Upper lobe of right lung (tissue), 1 donor: ENCODE measurements at regions not wholly inside any gene's neighbourhood (a gene's known extent, or its start where the extent isn't known, plus 50 kb on each side); places are given as distances from the start of the nearest gene placed in this dataset.

Experiments
- ATAC-seq: fragments of 200-7000 bp; cut with Tn5 transposase; one replicate; pipeline ENCODE4 v1.9.1; 2020; ENCODE audit warnings: mild to moderate bottlenecking, moderate library complexity
- DNase-seq: peaks from one replicate; pipeline ENCODE4 v3.0.0-alpha.2; 2020
- H3K27ac ChIP-seq: fragments of 200-600 bp; one replicate; pipeline ENCODE4 v1.8.0; 2022
- H3K27me3 ChIP-seq: fragments of 200-600 bp; one replicate; pipeline ENCODE4 v1.8.0; 2022; ENCODE audit warnings: mild to moderate bottlenecking
- H3K36me3 ChIP-seq: fragments of 200-600 bp; one replicate; pipeline ENCODE4 v1.8.0; 2022
- H3K4me1 ChIP-seq: fragments of 200-600 bp; one replicate; pipeline ENCODE4 v1.8.0; 2022
- H3K4me3 ChIP-seq: fragments of 200-600 bp; one replicate; pipeline ENCODE4 v1.8.0; 2022; ENCODE audit warnings: mild to moderate bottlenecking
- H3K9me3 ChIP-seq: fragments of 200-600 bp; one replicate; pipeline ENCODE4 v1.8.0; 2022
- intact Hi-C: fragments of 100-400 bp; cut with DNase I; formaldehyde crosslinking; loops from one replicate; pipeline ENCODE4 v1.11.0; 2022
- TF ChIP-seq, protein P1 (sequence below): fragments of 200-600 bp; IDR thresholded peaks from one replicate; pipeline ENCODE4 v1.8.0; 2022; ENCODE audit warnings: antibody characterized with exemption
- donor health status: DM: no; HTN: yes; CAD: no; lungs with severe emphysema.

DNA sequence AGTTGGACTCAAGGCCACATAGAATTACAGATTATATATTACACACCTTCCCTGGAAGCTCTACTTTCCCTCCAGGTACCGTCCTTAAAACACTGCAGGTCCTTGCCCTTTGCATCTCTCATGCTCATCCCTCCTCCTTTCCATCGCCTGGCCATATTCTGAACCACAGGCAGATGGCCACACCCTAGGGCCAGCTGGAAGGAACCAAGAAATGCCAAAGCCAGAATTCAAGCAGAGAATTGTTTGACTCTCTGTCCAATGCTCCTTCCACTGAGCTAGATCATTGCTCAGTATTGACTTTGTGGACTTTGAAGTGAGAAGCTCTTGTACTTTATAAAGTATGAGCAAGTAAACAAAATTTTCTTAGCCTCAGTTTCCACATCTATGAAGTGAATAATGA lies 170.3 kb upstream of the SLC24A5 start:
- DNase-seq (no peak), ATAC-seq (no peak)
- TF ChIP-seq, protein P1, sequence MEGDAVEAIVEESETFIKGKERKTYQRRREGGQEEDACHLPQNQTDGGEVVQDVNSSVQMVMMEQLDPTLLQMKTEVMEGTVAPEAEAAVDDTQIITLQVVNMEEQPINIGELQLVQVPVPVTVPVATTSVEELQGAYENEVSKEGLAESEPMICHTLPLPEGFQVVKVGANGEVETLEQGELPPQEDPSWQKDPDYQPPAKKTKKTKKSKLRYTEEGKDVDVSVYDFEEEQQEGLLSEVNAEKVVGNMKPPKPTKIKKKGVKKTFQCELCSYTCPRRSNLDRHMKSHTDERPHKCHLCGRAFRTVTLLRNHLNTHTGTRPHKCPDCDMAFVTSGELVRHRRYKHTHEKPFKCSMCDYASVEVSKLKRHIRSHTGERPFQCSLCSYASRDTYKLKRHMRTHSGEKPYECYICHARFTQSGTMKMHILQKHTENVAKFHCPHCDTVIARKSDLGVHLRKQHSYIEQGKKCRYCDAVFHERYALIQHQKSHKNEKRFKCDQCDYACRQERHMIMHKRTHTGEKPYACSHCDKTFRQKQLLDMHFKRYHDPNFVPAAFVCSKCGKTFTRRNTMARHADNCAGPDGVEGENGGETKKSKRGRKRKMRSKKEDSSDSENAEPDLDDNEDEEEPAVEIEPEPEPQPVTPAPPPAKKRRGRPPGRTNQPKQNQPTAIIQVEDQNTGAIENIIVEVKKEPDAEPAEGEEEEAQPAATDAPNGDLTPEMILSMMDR, result no peak

DNA sequence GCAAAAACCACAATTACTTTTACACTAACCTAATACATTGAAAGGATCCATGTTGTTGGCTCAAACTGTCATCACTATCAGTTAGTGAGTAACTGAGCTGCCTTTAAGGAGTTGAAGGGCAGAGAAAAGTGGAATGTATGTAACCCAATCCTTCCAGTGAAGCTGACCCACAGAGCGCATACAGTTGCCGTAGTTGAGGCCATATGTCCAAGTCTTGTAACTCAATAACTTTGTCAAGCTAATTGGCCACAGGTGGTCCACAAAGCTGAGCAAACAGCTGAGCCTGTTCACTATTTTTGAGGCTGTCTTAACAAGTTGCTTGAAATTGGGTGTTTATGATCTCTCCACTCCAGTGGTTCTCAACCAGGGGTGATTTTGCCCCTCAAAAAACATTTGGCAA lies 169.0 kb upstream of the SLC24A5 start:
- no peak overlapping the region for H3K27ac ChIP-seq
- DNase-seq (no peak), ATAC-seq (no peak)
- TF ChIP-seq, protein P1, result no peak
- no peaks in the 10 kb centered on the region for H3K36me3 ChIP-seq
- H3K9me3 ChIP-seq, result no peaks in the 10 kb centered on the region
- no peaks in the 10 kb centered on the region for H3K27me3 ChIP-seq
- intact Hi-C loops, result no loop called here
- H3K4me1 ChIP-seq, result no peaks in the 10 kb centered on the region
- H3K4me3 ChIP-seq, result no peak overlapping the region

More for the DNA sequence above, 170.3 kb upstream of the SLC24A5 start:
- no peaks in the 10 kb centered on the region for H3K9me3 ChIP-seq
- intact Hi-C loops, result no loop called here
- H3K36me3 ChIP-seq, result no peaks in the 10 kb centered on the region
- no peak overlapping the region for H3K4me3 ChIP-seq
- H3K27ac ChIP-seq, result no peak overlapping the region
- H3K4me1 ChIP-seq, result no peaks in the 10 kb centered on the region
- no peaks in the 10 kb centered on the region for H3K27me3 ChIP-seq

DNA sequence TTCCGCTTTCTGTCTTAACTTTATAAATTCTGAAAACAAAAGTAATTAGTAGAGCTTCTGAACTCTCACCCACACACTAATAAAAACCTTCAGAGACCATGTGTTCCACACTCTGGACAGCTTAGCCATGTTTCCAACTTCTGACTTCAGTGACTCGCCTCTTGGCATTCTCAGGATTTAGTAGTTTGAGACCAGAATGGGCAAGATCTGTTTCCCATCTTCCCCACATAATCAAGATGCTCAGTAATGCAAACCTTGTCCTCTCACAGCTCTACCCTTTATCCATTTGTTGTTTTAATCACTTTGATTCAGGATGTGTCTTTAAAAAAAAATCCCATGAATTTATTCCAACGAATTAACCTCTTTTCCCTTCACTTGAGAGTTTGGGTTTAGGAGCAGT lies 166.6 kb upstream of the SLC24A5 start:
- intact Hi-C loops, result no loop called here
- Histone ChIP-seq H3K9me3 (no peaks in the 10 kb centered on the region), H3K27me3 (no peaks in the 10 kb centered on the region), H3K4me1 (no peaks in the 10 kb centered on the region), H3K36me3 (no peaks in the 10 kb centered on the region), H3K27ac (no peak overlapping the region), H3K4me3 (no peak overlapping the region)
- TF ChIP-seq, protein P1, result no peak
- no peak for ATAC-seq
- no peak for DNase-seq

DNA sequence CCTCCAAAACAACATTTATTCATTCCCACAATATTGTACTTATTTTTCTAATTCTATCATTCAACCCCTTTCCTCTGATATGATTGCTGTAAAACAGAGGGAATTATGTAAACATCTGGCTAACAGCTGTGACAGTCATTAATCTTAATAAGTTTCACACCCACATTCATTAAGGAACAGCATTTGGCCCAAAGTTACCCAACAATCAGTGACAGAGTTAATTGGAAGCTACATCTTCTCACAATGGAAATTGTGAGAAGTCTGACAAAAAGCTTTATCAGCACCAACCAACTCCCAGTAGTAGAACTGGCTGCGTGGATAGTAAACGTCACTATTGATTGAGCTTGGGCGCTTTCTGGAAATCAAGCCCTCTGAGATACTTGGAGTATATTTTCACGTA lies 165.8 kb upstream of the SLC24A5 start:
- Histone ChIP-seq H3K4me1 (no peaks in the 10 kb centered on the region), H3K36me3 (no peaks in the 10 kb centered on the region), H3K4me3 (no peak overlapping the region), H3K27ac (no peak overlapping the region), H3K9me3 (no peaks in the 10 kb centered on the region), H3K27me3 (no peaks in the 10 kb centered on the region)
- no peak for DNase-seq
- TF ChIP-seq, protein P1, result no peak
- intact Hi-C loops, result no loop called here
- ATAC-seq, result no peak

DNA sequence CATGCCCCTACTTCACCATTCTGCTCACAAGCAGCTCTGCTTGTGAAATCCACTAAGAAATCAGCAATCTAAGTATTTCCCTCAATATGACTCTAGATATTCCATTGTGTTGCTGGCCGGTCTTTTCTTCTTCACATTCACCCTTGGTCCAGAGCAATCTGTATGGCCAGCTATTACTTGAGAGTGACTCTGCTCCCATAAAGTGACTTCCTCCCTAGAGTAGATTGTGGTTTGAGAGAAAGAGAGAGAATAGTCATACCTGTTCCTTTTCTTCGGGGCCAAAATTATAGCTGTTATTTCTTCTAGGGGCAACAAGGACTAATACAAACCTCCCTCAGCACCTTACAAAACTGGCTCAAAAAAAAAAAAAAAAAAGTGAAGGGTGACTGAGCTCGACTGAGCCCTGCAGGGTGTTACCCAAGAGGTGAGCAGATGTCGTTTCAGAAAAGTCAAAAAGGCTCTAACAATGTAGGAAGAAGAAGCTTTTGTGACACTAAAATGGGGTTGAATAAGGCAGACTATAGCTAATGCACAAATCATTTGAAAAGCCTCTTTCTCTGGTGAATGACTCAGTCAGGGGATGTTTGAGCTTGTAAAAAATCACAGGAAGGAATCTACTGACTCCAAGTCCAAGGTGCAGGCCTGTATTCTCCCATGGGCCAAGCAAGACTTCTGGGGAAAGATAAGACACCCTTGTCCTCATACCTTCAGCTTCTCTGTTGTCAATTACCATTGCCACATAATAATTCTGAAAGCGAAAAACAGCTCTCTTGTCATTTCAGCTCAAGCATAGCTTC lies 161.0 kb upstream of the SLC24A5 start:
- no peak overlapping the region for H3K27ac ChIP-seq
- H3K9me3 ChIP-seq, result no peaks in the 10 kb centered on the region
- DNase-seq (no peak), ATAC-seq (no peak)
- intact Hi-C loops, result no loop called here
- H3K36me3 ChIP-seq, result no peaks in the 10 kb centered on the region
- TF ChIP-seq, protein P1, result no peak
- no peak overlapping the region for H3K4me3 ChIP-seq
- no peaks in the 10 kb centered on the region for H3K27me3 ChIP-seq
- H3K4me1 ChIP-seq, result no peaks in the 10 kb centered on the region
